Thyroid gland (tissue), 4 donors: ENCODE measurements at regions not wholly inside any gene's neighbourhood (a gene's known extent, or its start where the extent isn't known, plus 50 kb on each side); places are given as distances from the start of the nearest gene placed in this dataset.

Experiments
- DNase-seq, 2 donors: peaks; one replicate each; pipeline ENCODE4 v3.0.0-alpha.2; 2019
- H3K27ac ChIP-seq, 3 donors: fragments of 200-600 bp; sonication (generic); 1 replicate in 2 of 3; 2 replicates in 1 of 3; pipeline ENCODE4 v1.5.1; 2016 to 2019; ENCODE audit warnings: mild to moderate bottlenecking in 1 of 3, moderate library complexity in 1 of 3
- H3K27me3 ChIP-seq: fragments of 200-600 bp; sonication (generic); one replicate; pipeline ENCODE4 v1.5.1; 2019
- H3K36me3 ChIP-seq, 2 donors: fragments of 200-600 bp; sonication (generic); one replicate each; pipeline ENCODE4 v1.5.1; 2016 to 2019
- H3K4me1 ChIP-seq, 2 donors: fragments of 200-600 bp; sonication (generic); one replicate each; pipeline ENCODE4 v1.5.1; 2017 to 2019
- H3K4me3 ChIP-seq, 3 donors: fragments of 200-600 bp; sonication (generic); replicated peaks in 1 of 3; 1 replicate in 2 of 3; 2 replicates in 1 of 3; pipeline ENCODE4 v1.5.1; 2016; ENCODE audit warnings: mild to moderate bottlenecking in 1 of 3
- H3K9me3 ChIP-seq: fragments of 200-600 bp; sonication (generic); one replicate; pipeline ENCODE4 v1.5.1; 2017
- CTCF ChIP-seq, 6 experiments: fragments of 200-600 bp in 3 of 6; fragments of 450-650 bp in 3 of 6; sonication (generic) in 3 of 6; IDR thresholded peaks; one replicate each; pipeline ENCODE4 v1.5.1; 2016 to 2019; ENCODE audit warnings: antibody characterized with exemption in 6 of 6, mild to moderate bottlenecking in 2 of 6, inconsistent platforms in 1 of 6, moderate library complexity in 1 of 6
- POLR2A ChIP-seq, 2 donors: fragments of 450-650 bp; IDR thresholded peaks; one replicate each; pipeline ENCODE4 v1.6.1; 2017; ENCODE audit warnings: antibody characterized with exemption in 2 of 2, mild to moderate bottlenecking in 2 of 2, moderate library complexity in 1 of 2
- WGBS, 2 donors: methylation state at CpG; one replicate each; pipeline ENCODE4 v1.1.5; 2017; 5-methylcytosine and 5-hydroxymethylcytosine counted together
- intact Hi-C: fragments of 100-400 bp; cut with DNase I; formaldehyde crosslinking; loops from one replicate; pipeline ENCODE4 v1.15.1; 2023

- intact Hi-C loops = no loop called here
- H3K27me3 ChIP-seq = no peaks in the 10 kb centered on the region
- no peak overlapping the region for H3K4me3 ChIP-seq
- 79 to 87% methylated on average over 3 of the region's 3 CpGs for WGBS, 2 donors
- H3K9me3 ChIP-seq = no peaks in the 10 kb centered on the region
- no peaks in the 10 kb centered on the region for H3K36me3 ChIP-seq
- H3K4me1 ChIP-seq = no peaks in the 10 kb centered on the region
- TF ChIP-seq POLR2A (IDR thresholded peaks at IDR 0.05) (no peak), CTCF (IDR thresholded peaks at IDR 0.05) (no peak)
- no peak overlapping the region for H3K27ac ChIP-seq
- DNase-seq = no peak
Measured at GRCh38 chr21:28106370-28106890, 886.2 kb downstream of the LTN1 start.

- H3K36me3 ChIP-seq = no peaks in the 10 kb centered on the region
- 66 to 73% methylated on average over 5 of the region's 5 CpGs for WGBS, 2 donors
- H3K4me3 ChIP-seq = no peak overlapping the region
- intact Hi-C loops = no loop called here
- no peak overlapping the region for H3K27ac ChIP-seq
- no peaks in the 10 kb centered on the region for H3K4me1 ChIP-seq
- DNase-seq = no peak
- no peaks in the 10 kb centered on the region for H3K9me3 ChIP-seq
- TF ChIP-seq POLR2A (IDR thresholded peaks at IDR 0.05) = no peak
- TF ChIP-seq CTCF (IDR thresholded peaks at IDR 0.05) = no peak
- no peaks in the 10 kb centered on the region for H3K27me3 ChIP-seq
Measured at GRCh38 chr21:28104346-28104745, 888.3 kb downstream of the LTN1 start.

- TF ChIP-seq POLR2A (IDR thresholded peaks at IDR 0.05) (no peak), CTCF (IDR thresholded peaks at IDR 0.05) (no peak)
- WGBS, 2 donors = 91 to 93% methylated on average over 5 of the region's 5 CpGs
- intact Hi-C loops = no loop called here
- Histone ChIP-seq H3K9me3 (no peaks in the 10 kb centered on the region), H3K27me3 (no peaks in the 10 kb centered on the region), H3K27ac (no peak overlapping the region), H3K4me3 (no peak overlapping the region), H3K36me3 (no peaks in the 10 kb centered on the region), H3K4me1 (no peaks in the 10 kb centered on the region)
- no peak for DNase-seq
Measured at GRCh38 chr21:28100366-28100765, 892.3 kb downstream of the LTN1 start.

- TF ChIP-seq POLR2A (IDR thresholded peaks at IDR 0.05) (no peak), CTCF (IDR thresholded peaks at IDR 0.05) (no peak)
- Histone ChIP-seq H3K4me1 (no peaks in the 10 kb centered on the region), H3K27ac (no peak overlapping the region), H3K4me3 (no peak overlapping the region), H3K36me3 (no peaks in the 10 kb centered on the region), H3K9me3 (no peaks in the 10 kb centered on the region), H3K27me3 (no peaks in the 10 kb centered on the region)
- no peak for DNase-seq
- 58 to 64% methylated on average over 6 of the region's 6 CpGs for WGBS, 2 donors
- intact Hi-C loops = no loop called here
Measured at GRCh38 chr21:28099001-28099705, 893.5 kb downstream of the LTN1 start.

GRCh38 chr21:28091466-28091865 is 901.2 kb downstream of the LTN1 start:
- H3K4me3 ChIP-seq = no peak overlapping the region
- WGBS, 2 donors = 92% methylated on average over 2 of the region's 2 CpGs
- no peaks in the 10 kb centered on the region for H3K27me3 ChIP-seq
- TF ChIP-seq CTCF (IDR thresholded peaks at IDR 0.05) (no peak), POLR2A (IDR thresholded peaks at IDR 0.05) (no peak)
- H3K4me1 ChIP-seq = no peaks in the 10 kb centered on the region
- DNase-seq = no peak
- no peak overlapping the region for H3K27ac ChIP-seq
- no peaks in the 10 kb centered on the region for H3K9me3 ChIP-seq
- no peaks in the 10 kb centered on the region for H3K36me3 ChIP-seq
- intact Hi-C loops = no loop called here
